GM12872 (cell line): ENCODE measurements at regions not wholly inside any gene's neighbourhood (a gene's known extent, or its start where the extent isn't known, plus 50 kb on each side); places are given as distances from the start of the nearest gene placed in this dataset.

Source experiments
- TF ChIP-seq, protein P1 (sequence below): IDR thresholded peaks from 3 replicates; pipeline ENCODE4 v1.5.1; 2011; ENCODE audit warnings: low read depth, mild to moderate bottlenecking, low read length, moderate library complexity; ENCODE audit not compliant: insufficient read depth

DNA sequence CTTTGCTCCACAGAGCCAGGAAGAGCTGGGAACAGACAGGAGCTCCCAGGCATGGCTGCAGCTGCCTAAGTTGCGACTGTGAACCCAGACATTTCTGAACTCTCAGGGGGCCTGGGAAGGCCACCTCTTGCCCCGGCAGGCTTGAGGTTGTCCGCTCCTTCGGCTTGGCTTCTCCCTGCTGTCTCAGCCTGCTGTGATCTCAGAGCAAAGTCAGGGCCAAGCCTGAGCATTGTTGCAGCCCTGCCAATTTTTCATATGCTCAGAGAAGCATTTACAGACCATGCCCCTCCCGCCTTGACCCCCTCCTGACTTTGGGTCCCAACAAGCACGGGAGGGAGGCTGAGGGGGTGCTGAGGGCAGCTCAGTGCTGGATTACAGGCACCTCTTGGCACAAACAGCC lies 1439.1 kb upstream of the FLRT2 start:
- TF ChIP-seq, protein P1, sequence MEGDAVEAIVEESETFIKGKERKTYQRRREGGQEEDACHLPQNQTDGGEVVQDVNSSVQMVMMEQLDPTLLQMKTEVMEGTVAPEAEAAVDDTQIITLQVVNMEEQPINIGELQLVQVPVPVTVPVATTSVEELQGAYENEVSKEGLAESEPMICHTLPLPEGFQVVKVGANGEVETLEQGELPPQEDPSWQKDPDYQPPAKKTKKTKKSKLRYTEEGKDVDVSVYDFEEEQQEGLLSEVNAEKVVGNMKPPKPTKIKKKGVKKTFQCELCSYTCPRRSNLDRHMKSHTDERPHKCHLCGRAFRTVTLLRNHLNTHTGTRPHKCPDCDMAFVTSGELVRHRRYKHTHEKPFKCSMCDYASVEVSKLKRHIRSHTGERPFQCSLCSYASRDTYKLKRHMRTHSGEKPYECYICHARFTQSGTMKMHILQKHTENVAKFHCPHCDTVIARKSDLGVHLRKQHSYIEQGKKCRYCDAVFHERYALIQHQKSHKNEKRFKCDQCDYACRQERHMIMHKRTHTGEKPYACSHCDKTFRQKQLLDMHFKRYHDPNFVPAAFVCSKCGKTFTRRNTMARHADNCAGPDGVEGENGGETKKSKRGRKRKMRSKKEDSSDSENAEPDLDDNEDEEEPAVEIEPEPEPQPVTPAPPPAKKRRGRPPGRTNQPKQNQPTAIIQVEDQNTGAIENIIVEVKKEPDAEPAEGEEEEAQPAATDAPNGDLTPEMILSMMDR, result no peak

DNA sequence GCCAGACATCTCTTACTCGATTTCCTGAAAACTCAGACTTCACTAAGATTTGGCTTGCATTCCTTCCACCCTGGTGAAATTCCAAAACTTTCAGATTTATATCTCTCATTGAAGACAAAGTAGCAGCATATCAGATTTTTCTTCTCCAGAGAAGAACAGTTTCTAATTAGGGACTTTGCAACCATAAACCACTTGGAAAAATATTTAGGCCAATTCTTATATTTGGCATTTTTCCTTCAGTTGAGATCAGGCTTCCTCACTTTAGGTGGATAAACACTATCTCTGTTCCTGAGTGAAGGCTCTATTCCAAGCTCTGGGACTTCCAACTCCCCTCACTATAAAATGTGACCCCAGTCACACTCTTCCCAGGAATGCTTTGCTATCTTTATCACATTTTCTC lies 1434.3 kb upstream of the FLRT2 start:
- TF ChIP-seq, protein P1, result no peak

DNA sequence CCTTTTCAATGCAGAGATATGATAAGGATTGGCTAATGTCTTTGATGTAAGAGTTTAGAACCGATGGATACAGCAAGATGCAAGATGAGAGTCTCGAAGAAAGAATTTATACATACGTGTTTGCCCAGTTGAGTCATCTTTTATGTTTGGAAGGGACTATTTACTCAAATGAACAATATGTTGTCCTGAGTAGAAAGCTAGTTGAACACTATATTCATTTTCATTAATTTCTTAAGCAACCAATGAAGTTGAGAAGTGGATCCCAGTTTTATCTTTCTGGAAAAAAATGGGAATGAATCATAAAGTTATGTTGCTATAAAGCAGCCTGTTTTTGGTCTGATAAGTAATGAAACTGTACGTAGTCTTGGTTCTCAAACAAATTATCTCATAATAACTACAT lies 1431.7 kb upstream of the FLRT2 start:
- TF ChIP-seq, protein P1, result no peak

DNA sequence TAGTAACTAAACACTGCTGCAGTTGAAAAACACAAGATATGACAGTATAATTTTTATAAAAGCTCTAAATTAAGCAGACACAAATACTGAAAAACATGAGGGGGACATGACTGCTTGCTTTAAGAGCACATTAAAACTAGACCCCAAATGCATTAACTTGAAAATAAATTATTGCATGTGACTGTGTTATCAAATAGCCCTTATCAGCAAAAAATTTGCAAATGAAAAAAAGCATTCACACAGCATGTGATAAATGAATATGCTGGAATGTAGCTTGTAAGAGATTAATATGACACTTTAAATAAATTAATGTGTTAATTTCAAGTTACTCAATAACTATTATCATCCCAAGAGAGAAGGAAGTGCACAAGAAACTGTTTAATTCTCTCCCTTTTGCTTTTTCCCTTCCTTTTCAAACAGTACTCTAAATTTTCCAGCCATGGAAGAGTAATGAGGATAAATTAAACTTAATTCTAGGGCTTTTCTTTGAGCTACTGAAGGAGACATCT lies 1422.1 kb upstream of the FLRT2 start:
- TF ChIP-seq, protein P1, result no peak

DNA sequence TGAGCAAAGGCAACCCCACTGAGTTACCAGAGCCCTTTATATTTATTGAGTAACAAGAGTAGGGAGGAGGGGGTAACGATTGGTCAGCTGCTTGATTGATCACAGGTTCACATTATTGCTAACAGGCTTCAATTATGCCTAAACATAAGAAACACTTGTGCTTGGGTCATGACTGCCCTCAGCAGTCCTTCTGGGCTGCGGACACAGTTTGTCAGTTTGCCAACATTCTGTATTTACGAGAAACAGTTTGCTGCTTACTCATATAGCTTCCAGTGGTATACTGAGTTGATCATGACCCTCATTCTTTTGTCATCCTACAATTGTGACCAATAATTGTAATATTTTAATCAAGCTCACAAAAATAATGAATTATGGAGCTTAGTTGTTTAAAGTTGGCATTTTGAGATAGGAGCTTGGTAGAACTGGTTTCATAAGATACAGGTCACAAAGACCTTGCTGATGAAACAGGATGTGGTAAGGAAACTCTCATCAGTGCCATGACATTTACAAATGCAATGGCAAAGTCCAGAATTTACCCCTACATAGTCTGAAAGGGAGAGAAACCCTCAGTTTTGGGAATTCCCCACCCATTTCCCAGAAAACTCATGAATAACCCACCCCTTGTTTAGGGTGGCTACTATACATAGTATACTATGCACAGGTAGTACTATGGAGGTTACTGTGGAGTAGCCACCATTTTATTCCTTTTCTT lies 1421.0 kb upstream of the FLRT2 start:
- TF ChIP-seq, protein P1, result no peak

DNA sequence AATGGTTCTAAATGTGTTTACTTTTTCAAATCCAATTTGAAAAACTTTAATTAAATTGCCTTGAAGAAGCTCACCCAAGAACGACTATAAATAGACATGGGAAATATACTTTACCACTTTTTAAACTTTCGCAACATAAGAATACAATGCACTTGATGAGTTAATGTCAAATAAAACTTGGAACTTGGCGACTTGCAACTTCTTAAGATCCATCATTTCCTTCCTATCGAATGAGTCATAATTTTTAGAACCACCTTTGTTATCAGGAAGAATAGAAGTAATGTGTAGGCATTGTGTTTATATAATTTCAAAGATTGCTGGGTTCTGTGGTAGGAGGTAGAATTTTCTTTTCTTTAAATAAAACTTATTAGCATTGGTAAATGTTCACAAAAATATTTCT lies 1417.4 kb upstream of the FLRT2 start:
- TF ChIP-seq, protein P1, result no peak

DNA sequence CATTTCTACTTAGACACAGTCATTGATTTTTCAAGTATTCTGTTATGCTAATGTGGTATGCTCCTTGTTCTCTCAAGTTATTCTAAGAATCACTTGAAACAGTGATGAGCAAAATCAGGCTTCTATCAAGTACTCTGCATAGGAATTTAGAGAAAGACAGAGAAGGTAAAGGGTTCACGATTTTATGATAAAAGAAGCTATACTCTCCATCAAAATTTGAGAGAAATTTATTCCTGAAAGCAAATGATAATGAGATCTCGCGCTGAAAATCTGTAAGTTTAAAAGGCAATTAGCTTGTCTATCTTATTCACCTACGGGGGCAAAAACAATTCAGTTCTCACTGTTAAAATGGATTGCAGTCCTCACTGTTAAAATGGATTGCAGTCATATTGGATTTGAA lies 1404.3 kb upstream of the FLRT2 start:
- TF ChIP-seq, protein P1, result no peak

DNA sequence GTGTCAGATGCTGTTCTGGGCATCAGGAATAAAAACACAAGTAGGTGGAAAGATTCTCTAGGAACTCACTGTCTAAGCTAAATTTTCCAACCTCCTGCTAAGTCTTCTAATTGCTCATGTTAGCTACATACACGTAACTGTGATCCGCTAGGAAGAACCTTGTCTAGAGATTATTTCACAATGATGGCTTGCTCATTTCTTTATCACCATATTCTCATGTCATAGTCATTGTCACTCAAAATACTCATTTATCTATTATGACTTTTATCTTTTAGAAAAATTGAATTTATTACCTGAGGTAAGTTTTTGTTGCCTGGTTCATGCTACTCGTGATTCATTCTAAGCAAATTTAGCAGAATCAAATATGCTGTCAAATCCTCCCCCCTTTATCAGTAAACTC lies 1402.4 kb upstream of the FLRT2 start:
- TF ChIP-seq, protein P1, result no peak
